ENCODE measurements at regions not wholly inside any gene's neighbourhood (a gene's known extent, or its start where the extent isn't known, plus 50 kb on each side); places are given as distances from the start of the nearest gene placed in this dataset.

GRCh38 chrX:3176439-3176820 is 135.2 kb downstream of the ARSF start:
- no peak for TF ChIP-seq NANOG (IDR thresholded peaks at IDR 0.05; ENCODE audit: borderline replicate concordance)
- no peak for TF ChIP-seq ZNF462 (CRISPR knock-in tag; IDR thresholded peaks at IDR 0.05)
- no peak for TF ChIP-seq STAT1 (IDR thresholded peaks at IDR 0.05; ENCODE audit: unreplicated experiment)
- TF ChIP-seq CREB1 (CRISPR knock-in tag; IDR thresholded peaks at IDR 0.05; ENCODE audit: low read depth), result no peak
- TF ChIP-seq CTCF (conservative IDR thresholded peaks at IDR 0.05; ENCODE audit: low read depth in 2 of 2), result no peak
- TF ChIP-seq REST (IDR thresholded peaks at IDR 0.05; ENCODE audit: unreplicated experiment), result no peak
- no peak for TF ChIP-seq JUNB (IDR thresholded peaks at IDR 0.05; ENCODE audit: unreplicated experiment)
- no peak for TF ChIP-seq EZH2 (IDR thresholded peaks at IDR 0.05; ENCODE audit: low read depth, unreplicated experiment)
- TF ChIP-seq ZNF114 (CRISPR knock-in tag; IDR thresholded peaks at IDR 0.05), result no peak
- Histone ChIP-seq H3K27me3 (ENCODE audit: insufficient read depth) (no peaks in the 10 kb centered on the region), H3K36me3 (ENCODE audit: insufficient read depth) (no peaks in the 10 kb centered on the region), H3K4me3 (no peak overlapping the region), H3K4me1 (ENCODE audit: insufficient read depth) (peaks cover 8% of the 10 kb centered on the region; the same call in 1 of the 2 replicates), H3K27ac (ENCODE audit: low read depth) (no peak overlapping the region), H3F3A (replicated peaks; ENCODE audit: low read depth) (no peaks in the 10 kb centered on the region), H4K20me1 (replicated peaks; ENCODE audit: insufficient read depth) (no peaks in the 10 kb centered on the region), H2AFZ (no peak overlapping the region), H3K9me2 (ENCODE audit: insufficient read depth) (no peaks in the 10 kb centered on the region), H3K79me2 (replicated peaks; ENCODE audit: insufficient read depth) (no peaks in the 10 kb centered on the region), H3K4me2 (peak overlapping the region; percentile 43; the same call in 1 of the 2 replicates)
- DNase-seq (ENCODE audit: low spot score) (no peak), ATAC-seq (no peak)
- H3K4me1 Mint-ChIP-seq, result peaks cover 15% of the 10 kb centered on the region
- no peaks in the 10 kb centered on the region for H3K9me3 Mint-ChIP-seq
- H3K27ac Mint-ChIP-seq, result no peak overlapping the region
- no peaks in the 10 kb centered on the region for H3K36me3 Mint-ChIP-seq (ENCODE audit: low read depth)
- peaks cover 7% of the 10 kb centered on the region for H3K27me3 Mint-ChIP-seq (ENCODE audit: insufficient read depth, low read depth, poor library complexity)
- no peak overlapping the region for H3K4me3 Mint-ChIP-seq
